ENCODE measurements at regions not wholly inside any gene's neighbourhood (a gene's known extent, or its start where the extent isn't known, plus 50 kb on each side); places are given as distances from the start of the nearest gene placed in this dataset.

- H3K4me3 ChIP-seq (ENCODE audit: insufficient read depth, low read depth, low read length), result no peak overlapping the region
- WGBS, 2 experiments, result 85% methylated on average over 2 of the region's 3 CpGs
- H3K27me3 ChIP-seq (ENCODE audit: control insufficient read depth, insufficient read depth, low read length, poor library complexity, severe bottlenecking), result no peaks in the 10 kb centered on the region
- no peaks in the 10 kb centered on the region for H3K4me1 ChIP-seq (ENCODE audit: control insufficient read depth, insufficient read depth, low read length)
- no peak overlapping the region for H3K27ac ChIP-seq (ENCODE audit: insufficient read depth, low read depth, low read length, poor library complexity, severe bottlenecking)
- H3K36me3 ChIP-seq (ENCODE audit: control insufficient read depth, insufficient read depth, low read length), result no peaks in the 10 kb centered on the region
- H3K9me3 ChIP-seq (ENCODE audit: control insufficient read depth, low read length), result no peaks in the 10 kb centered on the region
These were observed 2237.8 kb downstream of the LRRC4C start for GRCh38 chr11:39221550-39222138.

DNA sequence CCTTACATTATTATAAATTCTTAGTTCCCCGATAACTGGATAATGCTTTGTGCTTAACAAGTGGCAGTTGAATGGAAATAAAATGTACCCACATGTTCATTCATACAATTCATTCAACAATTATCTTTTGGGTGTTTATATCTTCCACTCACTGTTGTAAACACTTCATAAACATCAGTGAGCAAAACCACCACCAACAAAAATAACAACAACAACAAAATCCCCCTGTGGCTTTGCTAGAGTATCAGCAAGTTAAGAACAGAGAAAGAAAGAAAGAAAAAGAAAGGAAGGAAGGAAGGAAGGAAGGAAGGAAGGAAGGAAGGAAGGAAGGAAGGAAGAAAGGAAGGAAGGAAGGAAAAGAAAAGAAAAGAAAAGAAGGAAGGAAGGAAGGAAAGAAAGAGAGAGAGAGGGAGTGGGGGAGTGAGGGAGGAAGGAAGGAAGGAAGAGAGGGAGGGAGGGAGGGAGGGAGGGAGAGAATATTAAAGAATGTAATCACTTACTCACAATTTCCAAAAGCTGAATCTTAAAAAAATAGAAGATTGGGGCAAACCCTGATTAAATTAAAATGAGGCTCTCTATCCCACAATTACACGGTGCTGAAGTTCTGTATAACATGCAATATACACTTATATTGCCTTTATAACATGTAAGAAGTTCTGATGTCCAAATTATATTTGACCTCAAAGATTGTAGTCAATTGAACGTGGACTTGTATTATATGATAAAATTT, 2238.8 kb downstream of the LRRC4C start:
- Histone ChIP-seq H3K4me1 (ENCODE audit: control insufficient read depth, insufficient read depth, low read length) (no peaks in the 10 kb centered on the region), H3K36me3 (ENCODE audit: control insufficient read depth, insufficient read depth, low read length) (no peaks in the 10 kb centered on the region), H3K27ac (ENCODE audit: insufficient read depth, low read depth, low read length, poor library complexity, severe bottlenecking) (no peak overlapping the region), H3K4me3 (ENCODE audit: insufficient read depth, low read depth, low read length) (no peak overlapping the region), H3K27me3 (ENCODE audit: control insufficient read depth, insufficient read depth, low read length, poor library complexity, severe bottlenecking) (no peaks in the 10 kb centered on the region), H3K9me3 (ENCODE audit: control insufficient read depth, low read length) (no peaks in the 10 kb centered on the region)
- WGBS, 2 experiments, result 100% methylated on average over 1 of the region's 3 CpGs; no CpG with 5 or more reads in 1 of the 2 experiments

- H3K27ac ChIP-seq (ENCODE audit: insufficient read depth, low read depth, low read length, poor library complexity, severe bottlenecking), result no peak overlapping the region
These were observed 2239.4 kb downstream of the LRRC4C start for GRCh38 chr11:39220069-39220468.

DNA sequence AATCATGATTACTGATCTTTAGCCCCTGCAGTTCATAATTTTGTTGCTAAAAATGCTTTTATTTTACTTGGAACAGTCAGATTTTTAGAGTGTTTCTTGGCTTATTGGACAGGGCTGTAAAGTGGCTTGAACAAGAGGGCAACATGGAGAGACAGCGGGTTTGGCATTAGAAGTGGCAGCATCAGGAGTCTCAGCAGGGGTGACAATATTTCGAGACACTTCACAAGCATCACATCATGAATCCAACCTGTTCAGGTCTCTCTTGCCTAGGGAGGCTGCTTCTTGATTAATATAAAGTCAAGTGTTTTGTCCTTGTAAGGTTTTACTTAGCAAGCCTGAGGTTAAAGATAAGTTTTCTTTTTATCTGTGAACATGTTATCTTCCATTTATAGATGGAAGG, 2249.5 kb downstream of the LRRC4C start:
- H3K4me1 ChIP-seq (ENCODE audit: control insufficient read depth, insufficient read depth, low read length), result no peaks in the 10 kb centered on the region
- H3K27me3 ChIP-seq (ENCODE audit: control insufficient read depth, insufficient read depth, low read length, poor library complexity, severe bottlenecking), result no peaks in the 10 kb centered on the region
- 94 to 98% methylated on average over 2 of the region's 2 CpGs for WGBS, 2 experiments
- no peak overlapping the region for H3K4me3 ChIP-seq (ENCODE audit: insufficient read depth, low read depth, low read length)
- H3K36me3 ChIP-seq (ENCODE audit: control insufficient read depth, insufficient read depth, low read length), result no peaks in the 10 kb centered on the region
- no peak overlapping the region for H3K27ac ChIP-seq (ENCODE audit: insufficient read depth, low read depth, low read length, poor library complexity, severe bottlenecking)
- H3K9me3 ChIP-seq (ENCODE audit: control insufficient read depth, low read length), result no peaks in the 10 kb centered on the region

More at GRCh38 chr11:39220069-39220468, 2239.4 kb downstream of the LRRC4C start:
- Histone ChIP-seq H3K27me3 (ENCODE audit: control insufficient read depth, insufficient read depth, low read length, poor library complexity, severe bottlenecking) (no peaks in the 10 kb centered on the region), H3K4me3 (ENCODE audit: insufficient read depth, low read depth, low read length) (no peak overlapping the region), H3K36me3 (ENCODE audit: control insufficient read depth, insufficient read depth, low read length) (no peaks in the 10 kb centered on the region), H3K9me3 (ENCODE audit: control insufficient read depth, low read length) (no peaks in the 10 kb centered on the region), H3K4me1 (ENCODE audit: control insufficient read depth, insufficient read depth, low read length) (no peaks in the 10 kb centered on the region)
- WGBS, 2 experiments, result no CpG with 5 or more reads among the region's 1 CpG

DNA sequence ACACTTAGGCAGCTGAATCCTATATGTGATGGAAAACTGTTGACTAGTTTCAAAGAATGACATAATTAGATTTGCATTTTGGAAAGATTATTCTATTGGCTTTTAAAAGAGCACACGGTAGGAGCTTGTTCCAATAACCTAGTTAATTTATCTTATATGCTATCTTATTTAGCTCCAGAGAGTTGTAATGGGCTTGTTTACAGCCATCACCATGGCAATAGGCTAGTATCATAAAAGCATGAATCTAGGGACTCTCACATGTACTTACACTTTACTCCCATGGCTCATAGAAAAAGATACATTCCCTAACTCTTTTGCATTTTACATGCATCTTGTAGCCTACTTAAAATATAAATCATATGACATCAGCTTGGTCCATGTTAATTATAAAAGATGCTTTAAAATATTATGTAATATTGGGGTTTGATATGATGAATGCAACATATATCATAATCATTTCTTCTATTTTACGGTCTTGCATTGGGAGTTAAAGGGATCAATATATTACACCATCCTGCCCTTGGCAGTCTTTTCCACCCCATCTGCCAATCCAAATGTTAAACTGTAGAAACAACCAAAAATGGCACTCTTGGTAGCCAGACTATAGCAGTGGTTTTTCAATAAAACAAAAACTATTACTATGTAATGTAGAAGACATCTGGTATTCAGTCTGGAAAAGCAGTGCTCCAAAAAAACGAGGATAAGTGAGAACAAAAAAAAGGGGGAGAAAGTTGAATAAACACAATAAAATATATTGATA, 2254.0 kb downstream of the LRRC4C start:
- no peak overlapping the region for H3K4me3 ChIP-seq (ENCODE audit: insufficient read depth, low read depth, low read length)
- H3K27me3 ChIP-seq (ENCODE audit: control insufficient read depth, insufficient read depth, low read length, poor library complexity, severe bottlenecking), result no peaks in the 10 kb centered on the region
- no peaks in the 10 kb centered on the region for H3K4me1 ChIP-seq (ENCODE audit: control insufficient read depth, insufficient read depth, low read length)
- 100% methylated on average over 2 of the region's 3 CpGs; no CpG with 5 or more reads in 1 of the 2 experiments for WGBS, 2 experiments
- H3K36me3 ChIP-seq (ENCODE audit: control insufficient read depth, insufficient read depth, low read length), result no peaks in the 10 kb centered on the region
- no peaks in the 10 kb centered on the region for H3K9me3 ChIP-seq (ENCODE audit: control insufficient read depth, low read length)
- H3K27ac ChIP-seq (ENCODE audit: insufficient read depth, low read depth, low read length, poor library complexity, severe bottlenecking), result no peak overlapping the region

GRCh38 chr11:39192671-39193070, 2266.8 kb downstream of the LRRC4C start:
- Histone ChIP-seq H3K36me3 (ENCODE audit: control insufficient read depth, insufficient read depth, low read length) (no peaks in the 10 kb centered on the region), H3K27me3 (ENCODE audit: control insufficient read depth, insufficient read depth, low read length, poor library complexity, severe bottlenecking) (no peaks in the 10 kb centered on the region), H3K4me3 (ENCODE audit: insufficient read depth, low read depth, low read length) (no peak overlapping the region), H3K4me1 (ENCODE audit: control insufficient read depth, insufficient read depth, low read length) (no peaks in the 10 kb centered on the region), H3K9me3 (ENCODE audit: control insufficient read depth, low read length) (no peaks in the 10 kb centered on the region), H3K27ac (ENCODE audit: insufficient read depth, low read depth, low read length, poor library complexity, severe bottlenecking) (no peak overlapping the region)
- 95 to 96% methylated on average over 24 of the region's 24 CpGs for WGBS, 2 experiments

DNA sequence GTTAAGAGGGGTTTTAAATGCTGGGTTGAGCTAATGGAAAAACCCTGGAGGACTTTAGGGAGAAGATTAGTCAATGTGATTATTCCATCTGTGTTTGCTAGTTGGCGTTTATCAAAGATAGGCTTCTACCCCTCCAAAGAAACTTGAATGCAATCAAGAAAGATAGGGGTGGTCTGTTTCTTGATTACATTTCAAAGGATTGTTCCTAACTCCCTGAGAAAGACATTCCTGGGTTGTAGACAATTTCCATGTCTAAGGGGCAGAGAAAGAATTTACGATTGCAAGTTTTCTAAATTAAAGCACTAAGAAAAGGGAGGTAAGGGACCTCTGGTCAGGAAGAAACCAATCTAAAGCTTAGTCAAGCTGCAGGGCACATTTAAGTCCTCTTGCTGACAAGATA, 2268.7 kb downstream of the LRRC4C start:
- Histone ChIP-seq H3K9me3 (ENCODE audit: control insufficient read depth, low read length) (no peaks in the 10 kb centered on the region), H3K27me3 (ENCODE audit: control insufficient read depth, insufficient read depth, low read length, poor library complexity, severe bottlenecking) (no peaks in the 10 kb centered on the region), H3K36me3 (ENCODE audit: control insufficient read depth, insufficient read depth, low read length) (no peaks in the 10 kb centered on the region), H3K4me3 (ENCODE audit: insufficient read depth, low read depth, low read length) (no peak overlapping the region), H3K4me1 (ENCODE audit: control insufficient read depth, insufficient read depth, low read length) (no peaks in the 10 kb centered on the region), H3K27ac (ENCODE audit: insufficient read depth, low read depth, low read length, poor library complexity, severe bottlenecking) (no peak overlapping the region)
- WGBS, 2 experiments, result 74 to 80% methylated on average over 2 of the region's 2 CpGs

GRCh38 chr11:39177678-39178077, 2281.8 kb downstream of the LRRC4C start:
- Histone ChIP-seq H3K9me3 (ENCODE audit: control insufficient read depth, low read length) (no peaks in the 10 kb centered on the region), H3K4me3 (ENCODE audit: insufficient read depth, low read depth, low read length) (no peak overlapping the region), H3K27me3 (ENCODE audit: control insufficient read depth, insufficient read depth, low read length, poor library complexity, severe bottlenecking) (no peaks in the 10 kb centered on the region), H3K4me1 (ENCODE audit: control insufficient read depth, insufficient read depth, low read length) (no peaks in the 10 kb centered on the region), H3K36me3 (ENCODE audit: control insufficient read depth, insufficient read depth, low read length) (no peaks in the 10 kb centered on the region), H3K27ac (ENCODE audit: insufficient read depth, low read depth, low read length, poor library complexity, severe bottlenecking) (no peak overlapping the region)
- 87 to 99% methylated on average over 4 of the region's 4 CpGs for WGBS, 2 experiments

DNA sequence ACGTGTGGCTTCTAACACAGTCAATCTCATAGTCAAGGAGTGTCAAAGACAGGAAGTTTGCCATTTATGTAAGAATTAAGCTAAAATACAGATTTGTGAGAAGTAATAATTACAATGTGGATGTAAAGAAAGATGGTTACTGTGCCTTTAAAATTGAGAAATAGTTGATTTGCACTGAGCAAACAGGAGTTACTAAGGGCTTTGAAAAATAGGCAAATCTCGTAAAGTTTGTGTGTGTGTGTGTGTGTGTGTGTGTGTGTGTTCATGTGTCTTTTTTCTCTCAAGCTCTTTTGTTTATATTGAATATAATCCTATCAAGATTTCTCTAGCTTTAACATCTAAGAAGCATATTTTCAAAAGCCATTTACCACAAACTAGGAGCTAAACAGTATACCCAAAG, 2284.5 kb downstream of the LRRC4C start:
- no peaks in the 10 kb centered on the region for H3K4me1 ChIP-seq (ENCODE audit: control insufficient read depth, insufficient read depth, low read length)
- no peak overlapping the region for H3K27ac ChIP-seq (ENCODE audit: insufficient read depth, low read depth, low read length, poor library complexity, severe bottlenecking)
- 88 to 97% methylated on average over 2 of the region's 2 CpGs for WGBS, 2 experiments

GRCh38 chr11:39174196-39174595, 2285.3 kb downstream of the LRRC4C start:
- no peak overlapping the region for H3K27ac ChIP-seq (ENCODE audit: insufficient read depth, low read depth, low read length, poor library complexity, severe bottlenecking)
- H3K4me1 ChIP-seq (ENCODE audit: control insufficient read depth, insufficient read depth, low read length), result no peaks in the 10 kb centered on the region
- H3K9me3 ChIP-seq (ENCODE audit: control insufficient read depth, low read length), result no peaks in the 10 kb centered on the region
- no peaks in the 10 kb centered on the region for H3K36me3 ChIP-seq (ENCODE audit: control insufficient read depth, insufficient read depth, low read length)
- H3K27me3 ChIP-seq (ENCODE audit: control insufficient read depth, insufficient read depth, low read length, poor library complexity, severe bottlenecking), result no peaks in the 10 kb centered on the region
- H3K4me3 ChIP-seq (ENCODE audit: insufficient read depth, low read depth, low read length), result no peak overlapping the region

More for the DNA sequence above, 2284.5 kb downstream of the LRRC4C start:
- Histone ChIP-seq H3K9me3 (ENCODE audit: control insufficient read depth, low read length) (no peaks in the 10 kb centered on the region), H3K4me3 (ENCODE audit: insufficient read depth, low read depth, low read length) (no peak overlapping the region), H3K27me3 (ENCODE audit: control insufficient read depth, insufficient read depth, low read length, poor library complexity, severe bottlenecking) (no peaks in the 10 kb centered on the region), H3K36me3 (ENCODE audit: control insufficient read depth, insufficient read depth, low read length) (no peaks in the 10 kb centered on the region)
